Mucosa of rectum (tissue), 2 donors: ENCODE measurements at regions not wholly inside any gene's neighbourhood (a gene's known extent, or its start where the extent isn't known, plus 50 kb on each side); places are given as distances from the start of the nearest gene placed in this dataset.

Experiments
- H3K27ac ChIP-seq, 2 donors: one replicate each; pipeline ENCODE4 v1.7.0; 2013; ENCODE audit warnings: inconsistent platforms in 2 of 2, low read depth in 2 of 2, low read length in 2 of 2
- H3K27me3 ChIP-seq, 2 donors: one replicate each; pipeline ENCODE4 v1.7.0; 2013; ENCODE audit warnings: low read length in 2 of 2; ENCODE audit not compliant: control insufficient read depth in 2 of 2, insufficient read depth in 2 of 2
- H3K36me3 ChIP-seq, 2 donors: one replicate each; pipeline ENCODE4 v1.7.0; 2013; ENCODE audit warnings: low read length in 2 of 2; ENCODE audit not compliant: control insufficient read depth in 2 of 2, insufficient read depth in 2 of 2
- H3K4me1 ChIP-seq, 2 donors: one replicate each; pipeline ENCODE4 v1.7.0; 2013; ENCODE audit warnings: low read length in 2 of 2, mild to moderate bottlenecking in 1 of 2; ENCODE audit not compliant: control insufficient read depth in 2 of 2, insufficient read depth in 2 of 2
- H3K4me3 ChIP-seq, 2 donors: one replicate each; pipeline ENCODE4 v1.7.0; 2013; ENCODE audit warnings: low read length in 2 of 2
- H3K9ac ChIP-seq, 2 donors: one replicate each; pipeline ENCODE4 v1.7.0; 2013; ENCODE audit warnings: low read length in 2 of 2, low read depth in 1 of 2, mild to moderate bottlenecking in 1 of 2
- H3K9me3 ChIP-seq, 2 donors: one replicate each; pipeline ENCODE4 v1.7.0; 2013; ENCODE audit warnings: low read length in 2 of 2; ENCODE audit not compliant: control insufficient read depth in 2 of 2
- donor health status: healthy.
- donor health status: Normal muscosa, but diverticular disease.

DNA sequence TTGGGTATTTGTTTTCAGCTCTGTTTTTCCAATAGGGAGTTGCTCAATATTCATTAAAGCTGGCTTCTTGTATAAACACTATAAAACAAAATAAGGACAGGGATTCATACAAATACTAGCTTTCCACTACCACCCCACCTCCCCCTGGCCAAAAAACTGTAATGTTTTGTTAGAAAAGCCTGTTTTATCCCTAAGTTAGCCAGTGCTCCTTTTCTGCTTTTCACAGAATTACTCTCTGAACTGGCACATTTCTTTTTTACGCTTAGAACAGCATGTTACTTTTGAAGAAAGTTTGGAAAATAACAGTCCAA, 147.4 kb upstream of the DMRT1 start:
- H3K4me1 ChIP-seq: peaks cover 9 to 11% of the 10 kb centered on the region in 2 donors
- H3K36me3 ChIP-seq: no peaks in the 10 kb centered on the region

DNA sequence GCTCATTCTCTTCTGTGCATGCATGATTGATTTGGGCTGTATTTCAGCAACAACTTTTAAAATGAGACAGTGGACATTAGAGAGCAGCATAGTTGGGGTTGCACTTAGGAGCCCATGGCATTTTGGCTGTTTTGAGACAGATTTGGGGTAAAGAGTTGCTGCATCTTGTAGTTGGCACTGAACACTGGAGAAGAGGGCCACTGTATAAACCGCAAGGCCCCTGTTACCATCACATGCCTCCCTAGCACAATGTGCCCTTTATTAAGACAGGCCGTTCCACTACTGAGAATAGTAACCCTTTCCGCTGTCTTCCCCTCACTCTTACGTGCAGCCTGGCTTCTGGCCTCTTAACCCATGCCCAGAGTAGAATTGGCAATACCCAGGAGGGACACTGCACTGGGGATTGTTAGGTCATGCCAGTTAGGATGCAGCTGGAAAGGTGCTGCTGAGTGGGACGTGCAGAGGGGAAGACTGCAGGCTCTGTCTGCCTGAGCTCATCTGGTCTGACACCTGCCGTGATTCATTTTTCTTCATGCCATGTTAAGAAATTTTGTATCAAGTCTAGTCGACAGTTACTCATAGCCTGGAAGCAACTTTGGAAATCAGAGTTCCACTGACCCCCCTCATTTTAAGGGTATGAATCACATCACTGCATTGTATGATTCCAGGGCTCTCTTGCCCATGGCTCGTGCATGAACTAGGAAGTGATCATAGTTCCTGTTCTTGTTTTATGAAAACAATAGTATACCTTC, 146.9 kb upstream of the DMRT1 start:
- peak overlapping the region; percentile 69 to 78 for H3K27ac ChIP-seq
- no peaks in the 10 kb centered on the region for H3K27me3 ChIP-seq
- H3K9me3 ChIP-seq: no peaks in the 10 kb centered on the region
- H3K9ac ChIP-seq: no peak overlapping the region
- peak overlapping the region in 1 of 2 donors; percentile 53 for H3K4me3 ChIP-seq
- peaks cover 9 to 11% of the 10 kb centered on the region in 2 donors for H3K4me1 ChIP-seq
- no peaks in the 10 kb centered on the region for H3K36me3 ChIP-seq

More for the DNA sequence above, 147.4 kb upstream of the DMRT1 start:
- Histone ChIP-seq H3K4me3 (peak overlapping the region in 1 of 2 donors; percentile 53), H3K27me3 (no peaks in the 10 kb centered on the region), H3K27ac (peak overlapping the region; percentile 69 to 78), H3K9ac (no peak overlapping the region), H3K9me3 (no peaks in the 10 kb centered on the region)

DNA sequence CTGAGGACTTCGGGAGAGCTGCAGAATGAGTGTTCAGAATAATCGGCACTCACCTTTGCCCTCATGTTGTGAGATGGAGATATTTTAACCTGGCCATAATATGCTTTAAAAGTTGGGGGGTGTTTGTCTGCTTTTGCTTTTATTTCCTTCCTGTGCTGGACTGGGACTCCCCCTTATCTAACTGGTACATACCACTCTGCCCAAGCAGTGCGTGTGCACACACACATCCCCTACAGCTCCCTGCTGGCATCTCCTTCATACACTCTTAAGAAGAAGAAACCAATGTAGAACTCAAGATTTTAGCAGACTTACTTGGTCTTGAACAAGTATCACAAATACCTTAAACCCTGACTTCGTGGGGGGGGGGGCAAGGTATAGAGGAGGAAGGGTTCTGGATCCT, 146.2 kb upstream of the DMRT1 start:
- H3K4me1 ChIP-seq: peaks cover 9 to 11% of the 10 kb centered on the region in 2 donors
- no peak overlapping the region for H3K9ac ChIP-seq
- H3K4me3 ChIP-seq: peak overlapping the region in 1 of 2 donors; percentile 53

DNA sequence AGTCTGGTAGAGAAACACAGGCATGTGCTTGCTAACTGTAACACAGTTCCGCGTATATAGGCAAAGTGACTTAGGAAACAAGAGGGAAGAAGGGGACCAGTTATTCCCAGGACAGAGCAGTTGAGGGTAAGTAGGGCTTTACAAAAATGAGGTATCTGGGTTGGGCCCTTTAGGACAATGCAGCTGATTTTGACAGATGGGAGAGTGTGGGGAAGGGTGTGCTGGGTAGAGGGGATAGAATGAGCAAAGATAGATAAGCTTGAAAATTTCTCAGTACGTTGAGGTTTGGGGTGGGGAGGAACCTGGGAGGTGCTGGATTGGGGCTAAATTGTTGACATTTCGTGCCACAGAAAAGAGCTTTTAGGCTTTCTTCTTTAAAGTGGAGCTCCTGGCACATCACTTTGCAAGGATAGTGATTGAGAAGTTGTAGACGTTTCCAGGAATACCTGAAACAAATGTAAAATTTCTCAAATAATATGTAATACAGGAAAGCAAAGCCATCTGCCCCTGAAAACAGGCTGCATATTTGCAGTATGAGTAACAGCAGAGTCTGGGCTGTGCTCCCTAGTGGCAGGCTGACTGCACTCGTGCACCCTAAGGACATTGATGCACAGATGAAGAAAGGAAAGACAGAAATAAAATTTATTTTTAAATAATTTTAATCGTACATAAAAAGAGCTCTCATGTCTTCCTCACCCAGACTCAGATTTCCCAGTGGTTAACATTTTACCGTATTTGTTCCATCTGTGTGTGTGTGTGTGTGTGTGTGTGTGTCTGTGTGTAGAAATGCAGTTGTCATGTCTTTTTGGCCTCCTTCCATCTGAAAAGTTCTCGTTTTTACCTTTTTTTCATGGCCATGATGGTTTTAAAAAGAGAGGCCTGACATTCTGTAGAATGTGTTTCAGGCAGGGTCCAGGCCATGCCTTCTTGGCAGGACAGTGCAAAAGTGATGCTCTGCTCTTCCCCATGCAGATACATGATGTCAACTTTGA, 144.9 kb upstream of the DMRT1 start:
- Histone ChIP-seq H3K4me1 (peaks cover 9 to 11% of the 10 kb centered on the region in 2 donors), H3K27ac (peak overlapping the region; percentile 29 to 45), H3K27me3 (no peaks in the 10 kb centered on the region), H3K9me3 (no peaks in the 10 kb centered on the region), H3K36me3 (no peaks in the 10 kb centered on the region), H3K4me3 (no peak overlapping the region), H3K9ac (no peak overlapping the region)

More for the DNA sequence above, 146.2 kb upstream of the DMRT1 start:
- no peaks in the 10 kb centered on the region for H3K36me3 ChIP-seq
- no peaks in the 10 kb centered on the region for H3K27me3 ChIP-seq
- no peaks in the 10 kb centered on the region for H3K9me3 ChIP-seq
- peak overlapping the region; percentile 69 to 78 for H3K27ac ChIP-seq

DNA sequence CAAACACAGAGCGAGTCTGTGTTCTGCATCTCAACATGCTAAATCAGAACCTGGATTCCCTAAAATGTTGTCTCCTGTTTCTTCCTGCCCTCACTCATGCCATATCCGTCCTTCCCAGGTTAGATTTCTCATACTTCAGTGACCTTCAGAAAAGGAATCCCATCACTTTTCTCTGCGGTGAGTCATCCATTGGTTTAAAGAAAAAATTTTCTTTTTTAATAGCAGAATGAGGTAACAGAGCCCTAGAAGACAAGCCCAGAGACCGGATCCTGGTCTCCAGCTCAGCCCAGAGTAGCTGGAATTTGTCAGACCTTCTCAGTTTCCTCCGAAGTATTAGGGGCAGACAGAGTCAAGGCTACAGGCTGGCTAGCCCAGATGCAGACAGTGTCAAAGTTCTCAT, 143.2 kb upstream of the DMRT1 start:
- no peaks in the 10 kb centered on the region for H3K9me3 ChIP-seq
- no peaks in the 10 kb centered on the region for H3K27me3 ChIP-seq
- H3K36me3 ChIP-seq: no peaks in the 10 kb centered on the region
- no peak overlapping the region for H3K9ac ChIP-seq
- no peak overlapping the region for H3K4me3 ChIP-seq
- no peak overlapping the region for H3K27ac ChIP-seq
- peaks cover 9 to 11% of the 10 kb centered on the region in 2 donors for H3K4me1 ChIP-seq

DNA sequence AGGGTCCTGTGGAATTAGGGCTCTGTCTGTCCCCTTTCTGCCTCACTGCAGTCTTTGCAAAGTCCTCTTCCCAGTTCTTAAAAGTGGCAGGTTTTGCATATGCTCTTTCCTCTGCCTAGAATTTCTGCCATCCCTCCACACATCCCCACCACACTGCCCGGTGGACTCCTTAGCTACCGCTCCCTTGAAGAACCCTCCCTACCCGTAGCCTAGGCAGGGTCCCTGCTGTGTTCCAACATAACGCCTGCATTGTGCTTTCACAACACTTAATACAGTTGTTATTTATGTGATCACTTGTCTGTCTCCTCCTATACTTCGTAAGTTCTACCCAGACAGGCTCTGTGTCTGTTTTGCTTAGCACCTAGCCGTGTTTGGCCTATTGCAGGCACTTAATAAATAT, 142.5 kb upstream of the DMRT1 start:
- H3K9ac ChIP-seq: no peak overlapping the region
- no peak overlapping the region for H3K4me3 ChIP-seq
- H3K36me3 ChIP-seq: no peaks in the 10 kb centered on the region
- H3K27me3 ChIP-seq: no peaks in the 10 kb centered on the region
- no peaks in the 10 kb centered on the region for H3K9me3 ChIP-seq
- no peak overlapping the region for H3K27ac ChIP-seq
- H3K4me1 ChIP-seq: peaks cover 9 to 11% of the 10 kb centered on the region in 2 donors

DNA sequence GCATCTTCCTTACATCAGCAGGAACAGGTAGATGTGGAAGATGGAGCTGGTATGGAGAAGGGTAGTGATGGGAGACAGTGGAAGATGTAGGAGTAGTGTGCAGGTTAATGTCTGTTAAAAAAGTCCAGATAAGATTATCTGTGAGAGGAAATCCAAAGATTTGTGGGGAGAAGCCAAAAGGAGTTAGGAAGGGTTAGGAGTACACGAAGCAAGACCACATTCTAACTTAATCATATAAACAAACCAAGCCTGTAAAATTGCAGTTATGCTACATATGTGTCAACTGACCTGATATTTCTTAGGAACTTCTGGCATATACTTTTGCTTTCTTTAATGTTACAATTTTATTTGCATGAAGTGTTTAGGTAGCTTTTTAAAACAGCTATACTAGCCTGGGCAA, 142.1 kb upstream of the DMRT1 start:
- no peaks in the 10 kb centered on the region for H3K9me3 ChIP-seq
- H3K27ac ChIP-seq: no peak overlapping the region
- H3K27me3 ChIP-seq: no peaks in the 10 kb centered on the region
- no peak overlapping the region for H3K4me3 ChIP-seq
- H3K4me1 ChIP-seq: peaks cover 8 to 11% of the 10 kb centered on the region in 2 donors
- H3K36me3 ChIP-seq: no peaks in the 10 kb centered on the region
- no peak overlapping the region for H3K9ac ChIP-seq

DNA sequence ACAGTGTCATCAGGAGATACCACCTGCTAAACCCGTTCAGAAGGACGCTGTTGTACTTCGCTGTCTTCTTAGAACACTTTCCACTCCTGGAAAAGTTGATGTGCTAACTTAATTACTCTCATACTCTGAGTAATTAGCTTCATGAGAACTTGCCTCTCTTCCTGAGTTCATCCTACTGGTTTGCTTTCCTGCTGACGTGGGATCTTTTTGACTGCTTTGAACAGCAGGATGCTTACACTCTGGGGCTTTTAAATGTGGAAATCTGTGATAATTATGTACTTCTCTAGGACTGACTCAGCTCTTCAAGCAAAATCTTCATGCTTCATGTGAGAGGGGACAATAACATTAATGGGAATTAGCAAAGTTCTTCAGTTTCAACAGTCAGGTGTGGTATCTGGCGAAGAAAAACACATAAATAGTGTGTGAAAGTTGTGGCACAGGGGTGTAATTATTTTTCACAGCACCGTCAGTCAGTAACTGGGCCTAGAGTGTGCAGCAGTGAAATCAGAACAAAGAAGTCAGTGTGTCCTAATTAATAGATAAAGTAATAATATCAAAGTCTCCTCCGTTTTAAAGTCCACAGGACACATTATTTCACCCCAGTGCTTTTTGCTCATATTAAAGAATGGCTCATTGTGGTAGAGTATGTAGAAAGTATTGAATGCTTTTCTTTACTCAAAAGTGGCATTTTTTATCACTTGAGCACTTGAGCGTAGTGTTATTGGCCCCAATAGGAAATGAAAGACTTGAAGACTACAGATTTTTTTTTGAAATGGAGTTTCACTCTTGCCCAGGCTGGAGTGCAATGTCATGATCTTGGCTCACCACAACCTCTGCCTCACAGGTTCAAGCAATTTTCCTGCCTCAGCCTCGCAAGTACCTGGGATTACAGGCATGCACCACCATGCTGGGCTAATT, 140.9 kb upstream of the DMRT1 start:
- H3K27ac ChIP-seq: no peak overlapping the region
- H3K9ac ChIP-seq: no peak overlapping the region
- no peaks in the 10 kb centered on the region for H3K36me3 ChIP-seq
- H3K4me1 ChIP-seq: peaks cover 0 to 4% of the 10 kb centered on the region in 2 donors
- no peaks in the 10 kb centered on the region for H3K9me3 ChIP-seq
- H3K4me3 ChIP-seq: no peak overlapping the region
- no peaks in the 10 kb centered on the region for H3K27me3 ChIP-seq

DNA sequence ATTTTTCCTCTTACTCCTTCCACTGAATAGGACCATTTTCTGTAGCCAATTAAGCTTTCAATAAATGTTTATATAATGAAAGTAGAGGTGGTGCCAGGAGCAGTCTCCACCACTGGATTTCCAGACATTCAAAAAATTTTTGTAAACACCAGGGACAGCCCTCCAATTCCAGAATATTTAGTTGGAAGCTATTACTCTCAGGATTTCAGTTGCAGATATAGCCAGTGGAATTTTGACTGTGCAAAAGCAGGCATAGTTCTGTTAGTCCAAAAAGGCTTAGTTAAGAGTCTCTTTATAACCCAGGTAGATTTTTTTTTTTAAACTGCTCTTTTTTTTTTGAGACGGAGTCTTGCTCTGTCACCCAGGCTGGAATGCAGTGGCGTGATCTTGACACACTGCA, 138.1 kb upstream of the DMRT1 start:
- Histone ChIP-seq H3K36me3 (no peaks in the 10 kb centered on the region), H3K4me3 (no peak overlapping the region), H3K27me3 (peaks cover 0 to 2% of the 10 kb centered on the region in 2 donors), H3K27ac (no peak overlapping the region), H3K9me3 (no peaks in the 10 kb centered on the region), H3K9ac (no peak overlapping the region), H3K4me1 (peaks cover 4 to 7% of the 10 kb centered on the region in 2 donors)
